Stimulated activated CD4-positive, alpha-beta T cell treated with anti-CD3 and anti-CD28 coated beads, Interleukin-1b, Interleukin-23, amount 100 ng/mL, for 1 hour (primary cell): ENCODE measurements at regions not wholly inside any gene's neighbourhood (a gene's known extent, or its start where the extent isn't known, plus 50 kb on each side); places are given as distances from the start of the nearest gene placed in this dataset.
"Not testable (repeated sequence)": the region's sequence is repeated elsewhere in the genome, so short reads cannot be mapped to it uniquely, and the experiment has no call there.

Source experiments
- DNase-seq, 2 donors: peaks; one replicate each; pipeline ENCODE4 v3.0.0-alpha.2; 2020; ENCODE audit warnings: low read depth in 2 of 2

DNA sequence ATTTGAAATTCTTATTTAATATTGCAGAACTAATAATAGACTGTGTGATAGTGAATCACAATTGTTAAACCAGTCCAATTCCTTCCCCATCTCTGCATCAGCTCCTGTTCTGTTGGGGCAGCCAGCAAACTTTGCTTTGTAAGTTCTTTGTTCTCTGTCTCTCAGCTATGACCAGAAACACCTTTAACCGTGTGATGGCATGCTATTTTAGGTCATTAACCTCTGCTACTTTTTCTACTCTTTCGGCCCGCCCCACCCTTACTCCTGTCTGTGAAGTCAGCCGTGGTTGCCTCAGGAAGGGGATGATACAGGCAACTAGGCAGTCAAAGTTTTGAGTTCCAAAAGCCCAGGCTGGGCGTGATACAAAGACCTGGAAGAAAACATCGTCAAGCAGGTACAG is 51.3 kb upstream of the EGFL6 start:
- no peak for DNase-seq

DNA sequence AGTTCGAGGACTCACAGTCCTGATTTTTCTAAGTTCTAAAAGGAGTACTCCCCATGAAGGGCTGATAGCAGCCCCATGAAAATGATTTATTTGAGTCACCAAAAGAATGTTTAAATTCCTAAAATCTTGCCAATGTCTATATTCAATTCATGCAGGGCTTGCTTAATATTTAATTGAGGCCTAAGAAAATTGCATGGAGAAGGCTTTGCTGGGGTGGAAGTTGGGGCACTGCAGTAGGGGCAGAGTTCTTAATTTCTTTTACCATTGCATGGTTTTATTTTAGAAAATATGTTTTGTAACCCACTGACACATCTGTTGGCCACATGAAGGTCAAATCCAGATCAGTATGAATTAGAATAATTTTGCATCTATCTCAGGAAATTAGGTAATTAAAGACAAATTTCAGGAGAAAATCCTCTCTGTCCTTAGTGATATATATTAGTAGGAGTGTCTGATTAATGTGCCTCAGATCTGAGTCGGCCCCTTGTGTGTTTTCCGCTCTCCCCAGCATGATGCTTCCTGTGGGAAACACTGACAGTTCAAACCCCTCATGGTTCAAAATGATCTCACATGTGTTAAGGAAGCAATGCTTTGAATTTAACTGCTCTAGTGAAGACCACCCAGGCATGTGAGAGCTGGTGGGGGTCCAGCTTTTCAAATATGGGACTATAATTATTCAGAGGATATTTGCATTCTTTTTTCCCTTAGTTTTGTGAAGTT is 54.0 kb upstream of the EGFL6 start:
- no peak for DNase-seq

DNA sequence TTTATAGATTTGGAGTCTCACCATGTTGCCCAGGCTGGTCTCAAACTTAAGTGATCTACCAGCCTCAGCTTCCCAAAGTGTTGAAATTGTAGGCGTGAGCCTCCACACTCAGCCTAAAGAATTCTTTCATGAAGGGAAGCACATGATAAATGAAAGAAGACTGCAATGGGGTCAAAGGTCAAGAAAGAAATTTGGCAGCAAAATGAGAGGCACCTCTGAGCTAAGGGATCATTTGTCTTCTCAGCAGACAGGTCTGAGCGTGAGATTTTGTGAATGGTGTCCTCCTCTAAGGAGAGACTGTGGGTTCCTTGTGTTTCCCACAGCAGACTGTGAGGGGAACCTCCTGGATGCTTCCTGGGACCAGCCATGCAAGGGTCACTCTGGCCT is 57.5 kb upstream of the EGFL6 start:
- no peak for DNase-seq

DNA sequence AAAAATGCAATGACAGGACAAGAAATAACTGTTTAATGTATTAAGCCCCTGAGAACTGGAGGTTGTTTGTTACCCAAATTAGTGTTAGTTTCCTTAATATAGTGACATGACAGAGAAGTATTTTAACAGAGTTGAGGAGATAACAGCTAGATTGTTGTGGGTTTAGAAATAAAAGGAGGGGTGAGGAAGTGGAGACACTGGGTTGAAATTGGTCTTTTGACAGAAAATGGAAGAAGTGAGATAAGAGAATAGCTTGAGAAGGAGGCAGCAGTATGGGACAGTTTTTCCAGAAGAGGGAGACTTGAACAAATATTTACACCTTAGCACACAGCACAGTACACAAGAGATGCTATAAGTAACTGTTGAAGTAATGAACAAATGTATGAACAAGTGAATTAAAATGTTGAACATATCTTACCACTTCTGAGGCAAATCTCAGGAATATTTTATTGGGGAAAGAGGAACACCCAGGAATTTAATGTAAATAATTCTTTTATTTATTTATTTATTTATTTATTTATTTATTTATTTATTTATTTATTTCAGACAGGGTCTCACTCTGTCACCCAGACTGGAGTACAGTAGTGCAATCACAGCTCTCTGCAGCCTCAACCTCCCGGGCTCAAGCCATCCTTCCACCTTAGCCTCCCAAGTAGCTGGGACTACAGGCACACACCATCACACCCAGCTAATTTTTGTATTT is 58.0 kb upstream of the EGFL6 start:
- no peak for DNase-seq

DNA sequence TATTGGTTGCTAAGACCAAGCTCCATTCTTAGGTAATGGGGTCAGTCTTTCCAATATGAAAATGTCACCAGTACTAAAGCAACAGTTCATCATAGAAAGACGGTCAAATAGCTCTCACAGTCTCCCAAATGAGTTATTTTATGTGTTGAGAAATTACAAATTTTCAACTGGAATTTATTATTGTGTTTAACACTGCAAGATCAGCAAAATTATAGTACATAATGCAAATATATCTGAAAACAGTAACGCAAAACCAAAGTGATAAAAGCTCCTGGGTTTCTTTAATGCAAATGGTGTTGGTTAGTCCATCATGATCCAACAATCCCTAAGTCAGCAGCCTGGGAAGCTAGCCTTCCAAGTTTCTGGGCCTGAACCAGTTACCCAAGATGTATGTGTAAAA is 61.5 kb upstream of the EGFL6 start:
- no peak for DNase-seq

DNA sequence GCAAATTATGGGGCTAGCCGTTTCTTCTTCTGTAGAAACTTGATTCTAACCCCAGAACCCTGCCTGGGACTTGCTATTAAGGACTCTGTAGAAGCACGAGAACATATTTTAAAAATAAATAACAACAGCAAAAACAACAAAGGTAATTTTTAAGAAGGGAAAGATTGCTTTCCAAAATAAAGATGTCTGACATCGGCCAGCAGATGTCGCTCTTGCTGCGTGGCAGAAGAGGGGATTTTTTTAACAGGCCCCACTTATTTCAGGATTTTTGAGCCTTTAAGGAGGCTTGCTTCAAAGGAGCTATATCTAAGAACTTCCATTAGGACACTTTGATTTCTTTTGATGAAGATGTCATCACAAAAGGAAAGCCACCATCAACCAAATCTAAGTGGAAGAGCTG is 62.8 kb upstream of the EGFL6 start:
- peak; percentile 3 to 19 for DNase-seq

DNA sequence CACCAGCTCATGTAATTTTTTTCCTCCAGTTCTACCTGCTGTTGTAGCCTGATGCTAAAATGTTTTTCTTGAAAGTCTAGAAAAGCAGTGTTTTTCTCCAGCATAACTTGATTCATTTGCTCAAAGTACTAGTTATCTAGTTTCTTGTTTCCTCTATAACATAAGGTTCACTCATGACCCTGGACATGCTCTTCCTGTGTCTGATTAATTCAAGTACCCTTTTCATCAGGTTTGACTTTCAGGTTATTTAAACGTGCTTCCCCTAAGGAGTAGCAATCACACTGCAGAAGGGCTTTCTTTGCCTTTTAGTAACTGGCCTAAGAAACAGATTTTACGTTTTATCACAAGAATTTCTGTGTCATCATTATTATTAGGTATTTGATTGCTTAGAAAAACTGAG is 66.8 kb upstream of the EGFL6 start:
- DNase-seq, result no peak

DNA sequence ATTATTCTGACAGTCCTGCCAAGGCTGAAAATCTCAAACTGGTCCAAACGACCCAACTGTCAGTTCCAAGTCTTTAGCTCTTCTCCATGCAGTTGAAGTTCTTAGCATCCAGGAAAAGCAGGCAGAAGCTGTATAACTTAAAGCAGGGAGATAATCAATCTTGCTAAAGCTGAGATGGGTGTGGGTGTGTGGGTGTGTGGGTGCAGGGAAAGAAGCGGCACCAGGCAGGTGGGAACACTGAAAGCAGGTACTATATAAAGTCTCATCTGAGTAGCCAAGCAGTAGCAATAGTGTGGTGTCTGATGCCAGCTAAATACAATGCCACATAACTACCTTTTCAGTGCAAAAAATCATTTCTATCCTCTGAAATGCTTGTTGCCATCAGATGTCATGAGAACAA is 69.7 kb upstream of the EGFL6 start:
- DNase-seq, result no peak

DNA sequence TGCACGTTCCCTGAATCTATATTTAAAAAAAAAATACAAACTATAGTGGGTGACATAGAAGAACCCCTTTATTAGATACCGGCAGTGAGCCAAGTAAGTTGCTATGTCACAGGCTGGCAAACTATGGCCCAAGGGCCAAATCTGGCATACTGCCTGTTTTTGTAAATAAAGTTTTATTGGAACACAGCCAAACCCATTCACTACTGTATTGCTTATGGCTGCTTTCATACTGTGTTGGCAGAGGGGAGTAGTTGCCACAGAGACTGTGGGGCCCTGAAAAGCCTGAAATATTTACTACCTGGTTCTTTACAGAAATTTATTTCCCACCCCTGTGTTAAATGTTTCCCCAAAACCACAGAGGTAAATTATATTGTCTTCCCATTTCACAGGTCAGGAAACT is 71.2 kb upstream of the EGFL6 start:
- no peak for DNase-seq

DNA sequence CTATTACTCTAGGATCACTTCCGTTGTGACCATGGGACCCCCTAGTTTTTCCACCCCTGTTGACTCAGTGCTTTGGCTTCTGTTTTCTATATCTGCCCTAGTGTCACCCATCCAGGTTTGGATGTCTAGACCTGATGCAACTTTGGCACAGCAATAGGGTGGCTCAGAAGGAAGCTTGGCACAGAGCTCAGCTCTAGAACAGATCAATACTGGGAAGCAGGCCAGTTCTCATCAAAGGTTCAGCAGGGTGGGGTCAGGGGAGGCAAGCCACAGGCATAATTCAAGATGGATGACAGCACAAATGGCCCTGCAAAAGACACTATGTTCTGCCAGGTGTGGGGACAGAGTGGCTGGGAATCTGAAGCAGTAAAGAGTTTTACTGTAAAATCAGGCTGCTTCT is 74.2 kb upstream of the EGFL6 start:
- DNase-seq, result no peak

DNA sequence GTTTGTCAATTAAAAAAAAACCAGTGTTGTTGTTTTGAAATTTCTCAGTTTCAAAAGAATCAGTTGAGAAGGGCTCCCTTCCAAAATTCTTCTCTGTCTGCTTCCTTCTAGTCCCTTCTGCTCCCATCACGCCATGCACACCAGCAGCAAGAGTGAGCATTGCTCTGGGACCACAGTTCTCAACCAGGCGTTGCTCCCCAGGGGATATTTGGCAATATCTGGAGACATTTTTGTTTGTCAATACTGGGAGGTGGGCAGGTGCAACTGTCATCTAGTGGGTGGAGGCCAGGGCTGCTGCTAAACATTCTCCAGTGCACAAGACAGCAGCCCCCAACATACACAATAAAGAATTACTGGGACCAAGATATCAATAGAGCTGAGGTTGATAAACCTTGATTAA is 74.8 kb upstream of the EGFL6 start:
- no peak for DNase-seq

DNA sequence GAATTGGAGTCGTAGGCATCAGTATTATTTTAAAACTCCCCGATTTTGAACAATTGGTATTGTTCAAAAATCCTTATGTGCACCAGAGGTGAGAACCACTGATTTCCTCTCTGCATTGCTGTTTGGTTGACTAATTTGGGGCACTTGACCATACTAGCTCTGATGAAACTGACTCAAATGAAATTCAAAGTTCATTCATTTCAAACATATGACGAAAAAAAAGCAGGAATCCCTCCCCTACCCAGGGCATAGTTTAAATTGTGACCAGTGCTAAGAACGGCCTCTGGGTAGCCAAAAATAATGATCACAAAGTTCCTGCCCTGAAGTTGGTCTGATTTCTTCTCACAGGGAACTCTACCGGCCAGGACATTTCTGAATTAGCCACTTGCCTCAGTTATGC is 75.7 kb upstream of the EGFL6 start:
- DNase-seq, result no peak

DNA sequence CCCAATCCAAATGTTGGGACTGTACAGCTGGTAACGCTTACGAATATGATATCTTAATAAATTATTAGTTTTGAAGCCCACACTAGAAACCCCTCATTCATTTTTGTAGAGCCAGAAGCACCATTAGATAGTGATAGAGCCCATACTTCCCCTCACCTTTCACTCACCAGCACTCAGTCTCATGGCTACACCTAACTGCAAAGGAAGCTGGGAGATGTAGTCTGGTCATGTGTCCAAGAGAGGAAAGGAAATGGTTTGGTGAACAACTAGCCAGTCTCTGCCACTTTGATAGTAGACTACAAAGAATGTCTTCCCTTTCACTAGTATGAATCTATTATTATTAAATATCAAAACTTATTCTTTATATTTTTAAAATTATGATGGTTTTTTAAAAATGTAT is 77.1 kb upstream of the EGFL6 start:
- no peak for DNase-seq

DNA sequence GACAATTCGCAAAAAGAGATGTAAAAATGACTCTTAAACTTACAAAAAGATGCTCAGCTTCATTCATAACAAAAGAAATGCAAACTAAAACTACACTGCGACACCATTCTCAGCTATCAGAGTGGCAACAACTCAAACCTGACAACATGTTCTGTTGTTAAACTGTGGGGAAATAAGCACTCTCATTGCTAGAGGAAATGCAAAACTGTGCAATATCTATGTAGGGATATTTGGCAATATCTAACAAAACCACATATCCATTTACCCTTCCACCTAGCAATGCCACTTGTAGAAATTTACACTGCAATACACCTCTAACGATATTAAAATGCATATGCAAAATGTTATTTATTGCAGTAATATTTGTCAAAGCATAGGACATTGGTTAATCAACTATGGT is 78.3 kb upstream of the EGFL6 start:
- DNase-seq, result no peak

DNA sequence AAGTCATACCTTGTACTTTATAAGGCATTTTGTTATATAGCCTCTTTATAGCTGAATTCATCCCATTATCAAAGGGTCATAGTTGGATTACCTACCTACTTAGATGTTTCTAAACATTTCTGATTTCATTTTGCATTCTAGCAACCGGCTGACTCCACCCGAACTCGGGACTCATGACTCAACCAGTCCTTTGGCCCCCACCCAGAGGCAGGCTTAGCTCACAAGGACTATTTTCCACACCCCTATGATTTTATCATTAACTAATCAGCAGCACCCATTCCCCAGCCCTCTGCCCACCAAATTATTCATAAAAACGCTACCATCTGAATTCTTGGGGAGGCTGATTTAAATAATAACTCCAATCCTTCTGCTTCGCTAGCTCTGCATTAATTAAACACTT is 79.9 kb upstream of the EGFL6 start:
- no peak for DNase-seq

DNA sequence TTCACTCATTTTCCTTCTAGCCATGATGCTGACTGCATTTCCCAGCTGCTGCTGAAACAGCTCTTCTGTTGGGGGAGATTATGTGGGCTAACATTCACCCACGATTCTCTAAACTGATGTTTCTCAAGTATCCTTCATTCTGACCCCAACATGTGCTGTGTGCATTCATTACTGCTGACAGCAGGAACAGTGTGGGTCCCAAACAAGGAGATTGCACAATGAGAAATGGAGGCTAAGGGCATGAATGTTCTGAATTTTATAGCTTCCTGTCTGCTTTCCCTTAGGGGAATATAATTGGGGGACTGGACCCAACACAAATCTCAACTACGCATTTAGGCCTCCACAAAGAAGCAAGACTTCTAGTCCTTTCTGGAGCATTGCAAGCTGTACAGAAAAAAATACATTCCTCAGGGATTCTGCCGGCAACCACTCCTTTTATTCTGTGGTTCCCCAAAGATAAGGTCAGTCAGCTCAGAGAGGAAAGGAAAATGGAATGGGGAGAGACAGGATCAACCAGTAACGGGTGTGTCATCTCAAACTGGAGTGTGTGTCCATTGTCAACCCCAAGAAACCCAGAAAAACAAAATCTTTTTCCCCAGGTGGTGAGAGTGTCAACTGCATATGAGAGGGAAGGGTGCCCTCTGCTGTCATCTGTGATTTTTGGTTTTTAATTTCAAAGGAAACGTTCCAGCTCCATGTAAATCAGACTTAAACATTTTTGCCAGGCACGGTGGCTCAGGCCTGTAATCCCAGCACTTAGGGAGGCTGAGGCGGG is 81.5 kb upstream of the EGFL6 start:
- DNase-seq, result no peak

DNA sequence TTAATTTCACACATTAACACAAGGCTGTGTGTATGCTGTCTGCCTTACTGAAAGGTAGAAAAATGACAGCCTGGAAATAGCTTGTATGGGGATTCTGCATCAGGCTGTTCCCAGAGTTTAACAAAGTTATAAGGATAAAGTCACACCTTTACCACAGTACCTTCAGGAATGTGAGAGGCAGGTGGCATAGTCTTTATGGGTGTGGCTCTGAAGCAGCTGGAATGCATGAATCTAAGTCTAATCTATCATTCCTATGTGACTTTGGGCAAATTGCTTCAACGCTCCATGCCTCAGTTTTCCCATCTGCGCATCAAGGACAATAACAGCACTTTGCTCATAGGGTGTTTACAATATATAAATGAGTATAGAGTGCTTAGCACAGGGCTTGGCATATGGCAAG is 84.2 kb upstream of the EGFL6 start:
- no peak for DNase-seq

DNA sequence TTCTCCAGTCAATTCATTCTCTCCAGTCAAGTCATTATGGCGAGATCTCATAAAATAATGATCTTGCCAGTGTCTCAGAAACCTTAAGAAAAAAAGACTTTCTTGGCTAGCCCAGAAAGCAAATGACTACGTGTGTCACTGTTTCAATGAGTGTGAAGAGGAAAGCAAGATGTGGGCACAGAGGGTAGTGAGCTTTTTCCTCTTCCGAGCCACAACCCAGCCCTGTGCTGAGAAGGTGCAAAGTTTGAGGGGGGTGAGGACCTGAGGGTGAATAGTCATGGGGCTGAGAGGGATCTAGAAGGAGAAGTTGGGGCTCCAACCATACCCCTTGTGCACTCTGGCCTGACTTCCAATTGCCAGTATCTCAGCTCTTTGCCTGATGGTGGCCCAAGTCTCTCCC is 85.6 kb upstream of the EGFL6 start:
- DNase-seq, result no peak

DNA sequence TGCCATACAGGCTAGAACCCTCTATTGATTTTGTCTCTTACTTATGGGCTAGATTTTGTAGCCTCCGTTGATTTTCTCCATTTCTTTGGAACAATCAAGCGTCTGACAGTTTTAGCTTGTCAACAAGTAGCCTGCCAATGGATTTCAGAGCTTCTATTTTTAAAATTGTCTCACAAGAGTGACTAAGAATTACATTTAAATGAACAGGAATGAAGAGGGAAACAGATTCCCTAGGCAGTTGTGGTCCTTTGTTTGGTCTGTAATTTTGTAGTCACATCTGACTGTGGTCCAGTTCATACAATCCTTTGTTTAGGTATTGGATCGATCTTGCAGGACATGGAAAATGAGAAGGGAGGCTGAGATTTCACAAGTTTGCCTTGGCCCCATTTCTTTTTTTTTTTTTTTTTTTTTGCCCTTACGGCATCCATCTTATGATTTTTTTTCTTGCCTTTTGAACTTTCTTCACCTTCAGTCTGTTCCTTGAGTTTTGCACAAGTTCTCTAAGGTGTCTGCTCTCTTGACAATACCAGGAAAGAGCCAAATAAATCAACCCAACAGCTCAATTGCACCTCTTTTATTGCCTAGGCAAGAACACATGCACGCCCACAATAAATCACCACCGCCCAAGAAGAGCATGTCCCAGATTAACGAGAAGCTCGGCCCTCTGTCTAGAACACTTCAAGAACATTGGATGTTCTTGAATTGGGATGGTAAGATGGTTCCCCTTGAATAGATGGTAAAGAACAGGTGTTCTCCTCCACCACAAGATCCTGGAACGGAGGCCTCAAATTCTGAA is 86.5 kb upstream of the EGFL6 start:
- no peak for DNase-seq

DNA sequence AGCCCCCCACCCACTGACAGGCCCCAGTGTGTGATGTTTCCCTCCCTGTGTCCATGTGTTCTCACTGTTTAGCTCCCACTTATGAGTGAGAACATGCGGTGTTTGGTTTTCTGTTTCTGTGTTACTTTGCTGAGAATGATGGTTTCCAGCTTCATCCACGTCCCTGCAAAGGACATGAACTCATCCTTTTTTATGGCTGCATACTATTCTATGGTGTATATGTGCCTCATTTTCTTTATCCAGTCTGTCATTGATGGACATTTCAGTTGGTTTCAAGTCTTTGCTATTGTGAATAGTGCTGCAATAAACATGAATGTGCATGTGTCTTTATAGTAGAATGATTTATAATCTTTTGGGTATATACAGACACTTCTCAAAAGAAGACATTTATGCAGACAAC is 88.6 kb upstream of the EGFL6 start:
- not testable (repeated sequence) for DNase-seq

DNA sequence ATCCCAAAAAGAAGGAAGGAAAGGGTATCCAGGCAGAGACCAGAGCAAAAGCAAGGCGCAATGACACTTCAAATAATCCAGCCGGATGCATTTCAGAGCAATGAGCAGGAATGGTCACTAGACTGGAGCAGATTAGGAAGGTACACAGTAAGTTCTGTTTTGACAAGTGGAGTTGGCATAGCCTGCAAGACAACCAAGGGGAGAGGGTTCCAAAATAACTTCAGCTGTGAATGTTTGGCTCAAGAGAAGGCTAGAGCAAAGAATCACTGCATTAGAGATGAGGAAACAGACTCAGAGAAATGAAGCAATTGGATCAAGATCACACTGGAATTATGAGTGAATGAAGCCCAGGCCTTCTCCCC is 90.0 kb upstream of the EGFL6 start:
- no peak for DNase-seq

DNA sequence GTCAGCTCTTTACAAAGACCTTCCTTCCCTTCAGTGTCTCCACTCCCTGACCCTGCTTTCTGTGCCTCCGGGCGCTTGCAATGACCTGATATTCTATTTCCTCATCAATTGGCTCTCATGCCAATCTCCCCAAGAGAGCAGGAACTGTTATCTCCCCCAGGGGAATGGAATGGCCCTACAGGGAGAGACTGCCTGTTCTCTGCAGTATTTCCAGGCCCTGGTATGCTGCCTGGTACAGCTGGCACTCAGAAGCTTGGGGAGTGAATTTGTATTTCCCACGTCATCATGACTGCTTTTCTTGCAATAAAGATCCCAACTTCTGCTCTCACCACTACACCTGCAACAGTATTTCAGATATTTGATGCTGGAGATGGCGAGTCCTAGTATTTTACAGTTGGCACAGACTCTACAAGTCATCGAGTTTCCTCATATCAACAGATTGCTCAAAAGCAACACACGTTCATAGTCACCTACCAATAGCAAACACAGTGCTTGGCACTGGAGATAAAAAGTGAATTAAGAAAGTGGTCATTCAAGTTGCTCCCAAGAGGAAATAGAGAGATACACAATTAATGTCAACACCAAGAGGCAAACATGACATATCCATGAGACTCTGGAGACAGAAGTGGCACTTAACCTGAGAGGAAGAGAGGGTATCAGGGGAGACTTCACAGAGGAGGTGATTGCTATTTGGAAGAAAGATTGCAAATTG is 90.5 kb upstream of the EGFL6 start:
- no peak for DNase-seq
